IPS DF 4.7 (cell line): ENCODE measurements at regions not wholly inside any gene's neighbourhood (a gene's known extent, or its start where the extent isn't known, plus 50 kb on each side); places are given as distances from the start of the nearest gene placed in this dataset.

Source experiments
- DNase-seq: peaks from one replicate; pipeline ENCODE4 v3.0.0-alpha.2; 2013; ENCODE audit warnings: low spot score; ENCODE audit errors: extremely low read depth

DNA sequence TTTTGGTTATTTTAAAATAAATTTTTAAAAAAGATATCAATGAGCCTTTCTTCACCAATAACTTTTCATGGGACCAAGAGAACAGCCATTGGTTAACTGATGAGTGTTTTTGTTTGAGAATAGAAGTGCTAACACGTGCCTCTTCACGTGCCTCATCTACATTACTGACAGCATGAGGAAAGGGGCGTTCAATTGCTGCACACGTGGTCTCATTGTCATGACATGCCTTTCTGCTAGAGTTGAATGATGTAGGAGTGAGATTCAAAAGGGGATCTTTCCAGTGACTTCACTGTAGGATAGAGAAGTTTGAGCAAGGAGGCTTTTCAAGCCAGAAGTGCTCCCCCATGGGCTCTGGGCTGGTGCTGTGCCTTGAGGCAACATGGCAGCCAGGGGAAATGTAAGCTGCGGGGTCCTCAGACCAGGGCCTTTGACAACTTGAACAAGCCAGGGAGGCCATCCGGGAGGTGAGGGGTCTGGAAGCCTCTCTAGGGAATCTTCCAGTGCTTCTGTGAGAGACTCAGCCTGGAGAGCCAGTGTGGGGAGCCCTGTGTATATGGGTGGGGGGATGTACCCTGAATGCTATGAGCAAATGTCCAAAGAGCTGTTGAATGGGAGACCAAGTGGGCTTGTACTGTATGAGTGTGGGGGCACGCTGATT lies 51.2 kb upstream of the FSTL4 start:
- DNase-seq: no peak

DNA sequence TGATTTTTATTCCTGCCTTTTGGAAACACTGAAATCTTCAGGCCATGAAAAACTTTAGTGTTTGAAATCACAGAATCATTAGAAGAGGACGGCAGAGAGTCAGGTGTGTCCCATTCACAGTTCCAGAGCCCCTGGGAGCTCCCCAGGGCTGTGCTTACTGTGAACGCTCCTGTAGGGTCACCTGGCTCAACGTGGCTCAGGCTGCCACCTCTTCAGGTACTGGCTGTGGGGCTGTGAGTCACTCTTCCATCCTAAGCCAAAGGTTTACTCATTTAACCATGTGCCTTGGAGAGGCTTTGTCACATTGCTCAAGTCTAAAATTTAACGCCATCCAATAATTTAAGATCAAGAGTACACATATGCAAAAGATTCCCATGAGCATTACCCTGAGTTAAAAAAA lies 50.2 kb upstream of the FSTL4 start:
- DNase-seq: no peak
